Hippocampal formation (tissue), 2 donors: ENCODE measurements at regions not wholly inside any gene's neighbourhood (a gene's known extent, or its start where the extent isn't known, plus 50 kb on each side); places are given as distances from the start of the nearest gene placed in this dataset.
"Not testable (repeated sequence)": the region's sequence is repeated elsewhere in the genome, so short reads cannot be mapped to it uniquely, and the experiment has no call there.

Source experiments
- DNase-seq, 2 donors: peaks; one replicate each; lab custom pipeline; 2025; lab: John Stamatoyannopoulos, UW

DNA sequence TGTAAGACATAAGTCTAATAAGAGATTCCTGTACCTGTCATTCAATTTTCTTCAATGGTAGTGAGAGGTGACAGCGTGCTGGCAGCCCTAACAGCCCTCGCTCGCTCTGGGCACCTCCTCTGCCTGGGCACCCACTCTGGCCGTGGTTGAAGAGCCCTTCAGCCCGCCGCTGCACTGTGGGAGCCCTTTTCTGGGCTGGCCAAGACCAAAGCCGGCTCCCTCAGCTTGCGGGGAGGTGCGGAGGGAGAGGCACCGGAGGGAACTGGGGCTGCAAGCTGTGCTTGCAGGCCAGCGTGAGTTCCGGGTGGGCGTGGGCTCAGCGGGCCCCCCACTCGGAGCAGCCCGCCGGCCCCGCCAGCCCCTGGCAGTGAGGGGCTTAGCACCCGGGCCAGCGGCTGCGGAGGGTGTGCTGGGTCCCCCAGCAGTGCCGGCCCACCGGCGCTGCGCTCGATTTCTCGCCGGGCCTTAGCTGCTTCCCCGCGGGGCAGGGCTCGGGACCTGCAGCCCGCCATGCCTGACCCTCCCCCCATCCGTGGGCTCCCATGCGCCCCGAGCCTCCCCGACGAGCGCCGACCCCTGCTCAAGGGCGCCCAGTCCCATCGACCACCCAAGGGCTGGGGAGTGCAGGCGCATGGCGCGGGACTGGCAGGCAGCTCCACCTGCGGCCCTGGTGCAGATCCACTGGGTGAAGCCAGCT is 816.6 kb upstream of the TENM4 start:
- not testable (repeated sequence) for DNase-seq

DNA sequence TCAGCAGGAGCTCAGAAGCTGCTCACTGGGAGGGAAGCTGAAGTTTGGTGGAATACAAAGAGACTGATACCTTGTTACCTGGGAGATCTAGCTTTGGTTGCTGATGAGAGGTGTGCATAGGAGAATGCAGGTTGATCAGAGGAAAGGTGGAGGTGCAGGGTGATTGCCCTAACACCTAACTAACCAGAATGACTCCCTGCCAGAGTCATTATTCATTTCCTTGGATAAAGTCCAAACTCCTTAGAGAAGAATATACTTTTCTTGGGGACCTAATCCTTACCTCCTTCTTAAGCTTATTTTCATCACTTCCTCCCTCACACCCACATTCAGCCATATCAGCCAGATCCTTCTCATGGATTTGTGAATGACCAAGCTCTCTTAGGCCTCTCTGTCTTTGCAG is 814.2 kb upstream of the TENM4 start:
- no peak for DNase-seq

DNA sequence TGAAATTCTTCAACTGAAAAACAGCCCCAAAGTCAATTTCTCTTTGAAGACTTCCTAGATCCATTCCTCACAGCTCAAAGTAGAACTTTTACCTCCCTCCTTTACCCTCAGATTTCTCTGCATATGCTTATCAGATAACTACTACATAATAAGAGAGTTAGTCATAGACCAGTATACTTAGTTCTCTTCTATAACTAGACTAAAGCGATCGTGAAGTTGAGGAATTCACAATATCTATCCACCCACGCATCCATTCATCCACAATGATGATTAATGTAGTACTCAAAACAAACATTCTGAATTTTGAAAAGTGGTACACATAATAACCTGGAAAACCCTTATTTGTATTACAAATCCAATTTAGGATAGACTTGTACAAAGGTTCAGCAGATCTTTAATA is 800.9 kb upstream of the TENM4 start:
- no peak for DNase-seq

DNA sequence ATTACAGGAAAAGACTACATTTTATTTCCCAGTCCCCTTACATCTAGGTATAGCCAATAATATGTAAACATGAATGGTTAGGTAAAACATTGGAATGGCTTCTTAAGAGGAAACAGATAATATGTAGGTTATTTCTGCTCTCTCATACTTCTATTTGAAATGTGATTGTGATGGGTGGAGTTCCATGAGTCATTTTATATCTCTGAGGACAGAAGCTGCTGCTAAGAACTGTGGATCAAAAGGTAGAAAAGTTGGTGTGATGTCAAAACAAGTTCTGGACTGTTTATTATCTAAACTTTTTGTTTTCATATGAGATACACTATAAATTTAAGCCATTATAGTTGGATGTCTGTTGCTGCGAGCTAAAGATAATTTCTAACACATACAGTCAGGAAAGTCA is 799.4 kb upstream of the TENM4 start:
- DNase-seq: no peak

DNA sequence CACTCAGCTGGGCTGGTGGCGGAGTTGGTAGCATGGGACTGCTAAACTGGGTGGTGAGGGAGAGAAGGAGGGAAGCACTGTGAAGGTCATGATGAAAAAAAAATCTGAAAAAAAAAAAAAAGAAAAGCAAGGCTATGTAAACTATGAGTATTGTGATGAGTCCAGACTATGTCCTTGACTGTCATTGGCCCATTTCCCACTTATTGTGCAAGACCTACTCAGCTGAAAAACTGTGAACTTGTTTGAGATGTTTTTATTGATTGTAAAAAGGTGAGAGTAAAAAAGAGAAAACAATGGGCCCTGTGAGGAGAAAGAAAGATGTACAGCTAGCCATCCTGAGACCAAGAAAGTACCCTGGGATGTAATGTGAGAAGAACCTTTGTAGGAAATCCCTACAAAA is 798.4 kb upstream of the TENM4 start:
- no peak for DNase-seq

DNA sequence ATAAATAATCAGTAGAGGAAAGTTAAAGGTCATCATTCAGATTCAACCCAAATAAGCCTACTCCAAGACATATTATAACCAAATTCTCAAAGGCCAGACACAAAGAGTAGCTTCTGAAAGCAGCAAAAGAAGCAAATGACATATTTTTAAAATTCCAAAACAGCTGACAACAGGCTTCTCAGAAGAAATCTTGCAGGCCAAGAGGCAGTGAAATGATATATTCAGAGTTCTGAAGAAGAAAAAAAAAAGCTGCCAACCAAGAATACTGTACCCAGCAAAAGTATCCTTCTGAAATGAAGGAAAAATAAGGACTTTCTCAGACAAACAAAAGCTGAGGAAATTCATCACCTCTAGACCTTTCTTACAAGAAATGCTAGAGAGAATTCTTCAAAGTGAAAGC is 787.1 kb upstream of the TENM4 start:
- DNase-seq: no peak

DNA sequence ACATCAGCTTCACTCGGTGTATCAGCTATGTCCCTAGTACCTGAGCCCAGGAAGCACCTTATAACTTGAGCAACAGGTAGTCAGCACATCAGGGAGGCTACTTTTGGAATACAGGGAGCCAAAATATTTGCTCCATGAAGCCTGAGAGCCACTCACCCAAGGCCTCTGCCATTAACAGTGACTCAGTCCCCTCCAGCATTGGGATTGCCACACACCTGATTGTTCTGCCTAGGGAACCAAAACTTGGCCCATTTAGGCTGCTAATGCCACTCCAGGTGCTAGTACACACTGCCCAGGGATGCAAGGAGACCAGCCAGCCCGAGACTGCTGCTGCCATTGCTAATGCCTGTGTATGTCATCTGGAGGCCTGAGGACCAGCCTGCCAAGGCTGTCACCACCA is 773.6 kb upstream of the TENM4 start:
- DNase-seq: no peak

DNA sequence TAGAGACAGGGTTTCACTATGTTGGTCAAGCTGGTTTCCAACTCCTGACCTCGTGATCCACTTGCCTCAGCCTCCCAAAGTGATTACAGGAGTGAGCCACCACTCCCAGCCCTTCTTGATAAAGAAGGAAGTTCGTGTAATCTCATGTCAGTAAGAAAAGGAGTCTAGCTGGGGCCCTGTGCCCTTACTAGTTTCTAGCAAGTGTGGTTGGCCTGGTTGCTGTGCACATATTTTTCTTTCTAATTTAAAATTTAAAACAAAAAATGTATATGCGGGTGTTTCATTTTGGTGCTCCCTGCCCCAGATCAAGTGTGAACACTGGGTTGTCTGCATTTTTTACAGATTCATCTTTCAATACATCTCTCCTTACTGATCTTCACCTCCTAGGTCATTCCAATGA is 770.8 kb upstream of the TENM4 start:
- no peak for DNase-seq

DNA sequence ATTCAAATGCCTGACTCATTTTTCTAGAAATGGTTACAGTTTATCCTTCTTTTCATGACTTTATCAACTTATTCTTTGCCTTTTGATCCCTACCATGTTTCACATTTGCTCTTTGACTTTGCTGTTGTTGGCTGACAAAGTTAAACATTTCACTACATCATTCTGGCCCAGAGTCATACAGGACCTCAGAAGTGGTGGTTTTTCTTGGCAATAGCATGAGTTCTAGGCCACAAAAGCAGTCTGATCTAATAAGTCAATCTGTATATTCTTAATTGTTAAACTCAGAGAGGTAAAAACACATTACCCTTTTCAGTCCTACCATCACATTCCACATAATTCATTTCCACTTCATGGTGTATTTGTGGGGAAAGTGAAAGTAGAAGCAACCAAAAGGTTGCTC is 763.2 kb upstream of the TENM4 start:
- no peak for DNase-seq

DNA sequence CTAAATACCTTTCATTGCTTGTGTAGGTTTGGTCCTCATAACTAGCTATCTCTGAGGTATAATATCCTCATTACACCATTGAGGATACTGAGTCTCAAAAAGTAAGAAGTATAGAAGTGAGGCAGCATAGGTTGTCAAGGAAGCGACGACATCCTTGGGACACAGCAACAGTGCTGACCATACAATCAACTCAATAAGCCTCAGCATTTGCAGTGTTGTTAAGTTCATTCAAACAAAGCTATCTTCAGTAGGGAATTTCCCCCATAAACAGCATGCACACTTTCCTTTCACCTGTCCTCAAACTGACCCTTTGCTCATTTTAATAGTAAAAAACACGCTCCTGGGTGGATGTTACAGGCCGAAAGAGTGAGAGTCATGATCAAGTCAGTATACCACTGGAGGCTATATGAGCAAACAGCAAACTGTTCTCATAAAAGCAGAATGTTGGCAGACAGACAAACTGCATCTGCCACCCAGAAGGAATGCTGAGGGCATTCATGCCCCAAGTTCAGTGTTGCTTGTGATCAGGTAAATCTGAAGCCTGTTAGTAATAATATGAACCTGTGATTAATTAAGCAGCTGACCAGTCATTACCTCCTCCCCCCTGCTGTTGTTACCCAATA is 756.2 kb upstream of the TENM4 start:
- no peak for DNase-seq

DNA sequence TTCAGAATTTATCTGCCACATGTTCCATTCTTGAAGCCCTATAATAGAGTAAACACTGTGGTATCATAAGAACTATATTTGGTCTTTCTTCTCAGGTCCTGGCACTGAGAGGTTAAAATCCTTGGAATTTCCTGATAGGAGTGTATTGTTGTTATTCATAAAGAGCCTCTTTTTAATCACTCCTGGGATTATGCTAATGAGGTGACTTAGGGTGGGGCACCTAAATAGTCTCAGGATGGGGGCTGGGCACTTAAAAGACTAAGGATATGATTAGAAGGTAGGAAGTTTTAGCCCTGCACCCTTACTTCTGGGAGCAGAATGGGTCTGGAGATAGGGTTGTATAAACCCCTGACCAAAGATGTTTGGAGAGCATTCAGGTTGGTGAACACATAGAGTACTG is 755.2 kb upstream of the TENM4 start:
- no peak for DNase-seq

DNA sequence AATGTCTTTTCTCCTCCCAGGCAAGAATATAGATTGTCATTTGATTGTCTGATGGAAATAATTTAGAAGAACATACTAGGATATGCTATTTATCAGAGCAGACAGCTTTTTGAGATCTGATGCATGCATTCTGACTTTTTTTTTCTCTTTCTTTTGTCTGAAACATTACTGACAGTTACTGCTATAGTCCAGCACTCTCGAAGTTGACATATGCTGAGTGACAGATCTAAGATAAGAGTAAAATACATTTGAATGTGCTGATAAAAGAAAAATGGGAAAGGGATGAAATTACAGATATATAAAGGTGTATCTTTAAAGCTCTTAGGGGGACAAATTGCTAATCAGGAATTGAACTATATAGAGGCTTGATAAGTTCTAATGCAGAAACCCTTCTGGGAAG is 753.8 kb upstream of the TENM4 start:
- no peak for DNase-seq

DNA sequence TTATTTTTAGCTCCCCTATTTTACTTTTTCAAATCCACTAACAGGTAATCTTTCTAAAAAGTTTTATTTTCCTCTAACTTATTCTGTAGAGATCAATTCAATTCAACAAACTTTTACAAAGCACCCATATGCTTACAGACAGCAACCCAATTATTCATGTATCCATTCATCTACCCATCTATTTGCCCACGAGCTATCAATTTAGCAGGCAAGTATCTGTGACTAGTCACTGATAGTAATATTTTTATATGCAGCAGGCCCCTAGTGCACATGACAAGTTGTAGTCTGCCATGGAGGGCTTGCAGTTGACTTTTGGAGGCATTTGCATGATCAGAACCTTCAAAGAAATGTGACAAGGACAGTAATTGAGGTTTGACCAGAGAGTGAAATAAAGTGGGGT is 753.2 kb upstream of the TENM4 start:
- DNase-seq: no peak

DNA sequence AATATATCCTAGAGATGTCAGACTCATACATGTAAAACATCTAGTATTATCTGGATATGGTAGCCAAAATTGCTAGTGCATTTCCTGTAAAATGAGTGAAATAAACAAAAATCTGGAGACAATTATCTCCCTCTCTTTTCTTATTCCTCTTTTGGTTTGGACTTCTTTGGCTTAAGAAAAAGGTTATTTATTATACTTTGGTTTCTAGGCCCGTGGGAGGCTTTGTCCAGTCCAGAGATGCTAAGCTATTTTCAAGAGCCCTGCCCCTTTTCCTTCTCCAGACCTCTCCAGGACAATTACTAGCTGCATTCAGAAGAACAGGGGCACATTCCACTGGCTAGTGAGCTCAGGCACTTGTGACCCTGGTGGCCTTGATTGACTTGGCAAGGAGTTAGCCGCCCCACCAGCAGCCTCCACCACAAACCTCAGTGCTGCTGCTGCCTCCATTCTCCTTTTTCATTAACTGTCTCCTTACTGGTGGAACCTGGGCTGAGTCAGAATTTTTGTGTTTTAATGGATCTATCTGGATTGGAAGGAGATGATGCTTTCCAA is 747.3 kb upstream of the TENM4 start:
- no peak for DNase-seq

DNA sequence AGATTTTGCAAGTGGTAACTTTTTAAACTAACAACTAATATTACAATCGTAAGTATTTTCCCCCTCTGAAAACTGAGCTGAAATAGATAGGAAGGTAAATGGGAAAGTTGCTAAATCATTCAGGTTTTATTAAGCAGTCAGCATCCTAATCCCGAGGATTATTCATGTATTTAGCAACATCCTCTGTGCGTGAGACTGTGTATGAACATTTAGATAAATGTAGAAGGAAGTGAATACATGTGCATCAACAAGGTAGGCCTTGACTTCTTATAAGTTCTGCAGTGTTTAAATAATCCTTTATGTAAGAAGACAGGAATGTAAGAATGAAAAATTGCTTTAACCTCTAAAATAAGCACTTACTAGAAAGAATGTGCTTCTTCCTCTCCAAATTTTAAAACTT is 745.9 kb upstream of the TENM4 start:
- no peak for DNase-seq

DNA sequence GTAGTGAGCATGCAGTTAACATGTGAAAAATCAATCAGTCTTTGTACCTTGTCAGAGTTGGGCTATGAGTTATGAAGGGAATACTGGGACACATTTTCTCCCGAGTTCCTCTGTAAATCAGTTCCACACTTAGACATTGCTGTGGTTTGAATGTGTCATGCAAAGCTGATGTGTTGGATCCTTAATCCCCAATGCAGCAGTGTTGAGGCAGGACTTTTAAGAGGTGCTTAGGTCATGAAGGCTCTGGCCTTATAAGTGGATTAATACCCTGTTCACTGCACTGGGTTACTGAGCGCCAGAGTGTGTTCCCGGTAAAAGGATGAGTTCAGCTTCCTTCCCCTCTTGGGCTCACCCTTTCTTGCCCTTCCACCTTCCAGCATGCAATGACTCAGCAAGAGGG is 742.1 kb upstream of the TENM4 start:
- no peak for DNase-seq

DNA sequence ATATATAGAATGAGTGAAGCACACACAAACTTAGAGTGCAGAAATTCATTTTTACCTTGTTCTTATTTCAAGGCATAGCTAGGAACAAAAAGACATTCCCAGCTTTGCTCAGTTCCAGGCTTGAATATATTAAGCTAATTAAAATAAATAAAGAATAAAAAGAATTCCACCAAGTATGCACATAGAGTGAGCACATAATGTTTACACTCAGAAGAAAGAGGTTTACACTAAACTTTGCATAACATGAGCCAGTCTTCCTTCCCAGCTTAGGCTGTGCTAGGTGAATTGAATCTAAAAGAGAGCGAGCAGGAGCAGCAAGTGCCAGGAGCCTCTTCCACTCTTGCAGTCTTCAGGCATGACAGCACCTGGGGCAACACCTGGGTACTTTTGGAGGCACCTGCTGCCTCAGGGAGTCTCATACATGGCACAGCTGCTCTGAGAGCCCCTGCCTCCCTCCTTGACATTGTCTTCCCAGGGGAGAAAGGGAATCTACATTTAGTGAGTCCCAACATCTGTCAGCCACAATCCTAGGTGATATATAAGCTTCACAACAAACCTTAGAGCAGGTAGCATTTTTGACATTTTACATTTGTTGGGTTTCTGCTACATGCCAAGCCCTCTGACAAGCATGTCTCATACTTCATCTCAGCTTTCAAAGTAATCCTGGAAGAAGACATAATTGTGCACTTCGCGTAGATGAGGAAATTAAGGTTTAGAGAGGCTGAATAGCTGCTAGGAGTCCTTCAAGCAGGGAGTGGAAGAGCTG is 732.7 kb upstream of the TENM4 start:
- DNase-seq: no peak

DNA sequence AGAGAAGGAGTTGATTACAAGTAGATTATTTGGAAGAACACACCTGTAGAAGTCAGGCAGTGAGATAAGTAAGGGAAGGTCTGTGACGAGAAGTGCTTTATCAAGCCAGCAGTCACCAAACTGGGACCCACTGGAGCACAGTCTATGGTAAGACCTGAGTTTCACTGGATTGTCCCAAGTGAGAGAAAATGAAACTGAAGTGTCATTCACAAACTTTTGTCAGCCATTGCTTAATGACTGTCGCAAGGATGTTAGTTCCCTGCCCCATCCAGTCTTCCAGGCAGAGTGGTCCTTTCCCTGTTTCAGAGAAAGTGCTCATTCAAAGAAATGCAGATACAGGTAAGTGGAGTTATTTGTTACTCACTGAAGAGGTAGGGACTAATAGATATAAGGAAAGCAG is 728.0 kb upstream of the TENM4 start:
- DNase-seq: no peak

DNA sequence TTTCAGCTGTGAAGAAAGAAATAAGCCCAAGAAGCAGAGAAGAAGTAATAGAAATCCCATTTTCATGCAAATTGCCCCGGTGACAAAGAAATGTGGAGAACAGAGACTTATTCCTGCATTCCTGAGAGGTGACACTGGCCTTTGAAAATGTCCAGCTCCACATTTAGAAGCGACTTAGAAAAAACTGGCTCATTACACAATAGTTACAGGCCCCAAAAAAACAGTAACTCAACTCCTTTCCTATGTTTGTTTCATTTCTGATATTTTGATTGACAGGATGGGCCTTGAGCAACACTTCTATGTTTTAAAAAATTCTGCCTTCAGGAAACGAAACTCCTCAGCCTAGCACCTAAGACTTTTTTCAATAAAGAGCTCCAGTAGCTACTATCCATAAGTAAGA is 726.9 kb upstream of the TENM4 start:
- no peak for DNase-seq

DNA sequence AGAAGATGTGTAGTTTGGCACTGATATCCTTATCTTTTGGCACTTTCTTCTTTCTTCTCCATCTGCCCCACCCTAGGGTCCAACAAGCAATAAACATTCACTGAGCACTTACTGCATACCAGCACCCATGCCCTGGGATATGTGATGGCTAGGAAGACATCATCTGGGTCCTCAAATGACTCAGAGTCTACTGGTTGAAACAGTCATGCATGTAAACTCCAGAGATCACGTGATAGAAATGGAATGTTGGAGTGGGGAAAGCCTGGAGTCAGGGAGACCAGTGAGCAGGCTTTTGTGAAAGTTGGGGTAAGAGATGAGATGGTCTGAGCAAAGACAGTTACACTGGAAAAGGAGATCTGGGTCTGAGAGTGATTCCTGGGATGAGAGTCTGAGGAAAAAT is 724.9 kb upstream of the TENM4 start:
- no peak for DNase-seq

DNA sequence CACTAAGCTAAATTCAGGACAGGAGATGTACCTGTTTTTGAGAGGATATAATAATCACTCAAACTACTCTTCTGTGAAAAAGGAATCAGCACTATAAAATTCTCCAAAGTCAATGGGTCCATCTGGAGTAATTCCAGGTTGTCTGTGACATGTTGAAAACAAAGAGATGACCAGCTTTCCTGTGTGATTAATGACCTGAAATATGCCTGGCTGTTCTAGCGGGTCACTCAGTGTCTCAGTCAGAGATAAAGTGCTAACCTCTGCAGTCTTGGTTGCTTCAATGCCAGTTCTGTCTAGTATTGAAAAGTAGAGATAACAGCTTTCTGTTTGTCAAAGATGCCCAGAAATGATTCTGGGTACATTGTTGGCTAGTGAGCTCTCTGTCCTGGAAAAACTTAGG is 722.6 kb upstream of the TENM4 start:
- no peak for DNase-seq

DNA sequence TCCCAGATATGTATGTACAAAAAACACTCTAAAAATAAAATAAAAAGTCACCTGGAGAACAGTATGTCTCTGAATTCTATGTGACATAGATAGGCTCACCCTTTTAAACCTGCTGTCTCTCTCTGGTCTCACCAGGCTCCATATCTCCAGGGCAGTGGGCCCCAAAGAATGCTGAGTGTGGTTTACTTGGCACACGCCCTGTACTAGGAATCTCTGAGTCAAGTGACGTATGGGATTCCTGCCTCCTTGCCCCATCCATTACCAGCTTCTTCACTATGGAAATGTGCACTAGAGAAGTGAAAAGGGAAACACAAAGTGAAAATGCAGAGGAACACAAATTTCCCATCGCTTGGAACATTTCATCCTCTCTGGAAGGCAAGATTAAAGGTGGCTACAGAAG is 722.2 kb upstream of the TENM4 start:
- DNase-seq: no peak

DNA sequence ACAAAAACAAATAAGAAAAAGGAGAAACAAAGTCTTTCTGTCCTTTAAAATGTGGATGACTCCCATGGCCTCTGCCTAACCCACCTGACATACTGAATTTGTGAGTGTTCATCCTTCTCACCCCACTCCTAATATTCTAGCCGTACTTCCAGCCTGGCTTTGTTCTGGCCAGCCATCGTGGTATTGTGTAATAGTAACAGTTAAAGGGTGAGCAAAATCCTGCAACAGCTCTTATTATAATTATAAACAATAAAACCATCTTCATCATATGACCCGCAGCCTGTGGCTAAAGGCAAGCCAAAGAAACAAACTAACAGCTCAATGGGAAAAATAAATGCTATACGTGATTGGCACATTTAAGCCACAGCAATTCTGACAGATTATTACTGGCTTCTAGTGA is 721.6 kb upstream of the TENM4 start:
- no peak for DNase-seq
